Loucy (cell line): ENCODE measurements at regions not wholly inside any gene's neighbourhood (a gene's known extent, or its start where the extent isn't known, plus 50 kb on each side); places are given as distances from the start of the nearest gene placed in this dataset.

Experiments used
- H2AFZ ChIP-seq: fragments of 200-600 bp; sonication (generic); 2 replicates; pipeline ENCODE4 v1.6.0; 2016; ENCODE audit warnings: antibody characterized with exemption, mild to moderate bottlenecking, low read length, moderate library complexity
- H3F3A ChIP-seq: fragments of 200-600 bp; 2 replicates; pipeline ENCODE4 v1.6.0; 2016; ENCODE audit warnings: antibody characterized with exemption, low read depth, mild to moderate bottlenecking
- H3K27me3 ChIP-seq: fragments of 200-600 bp; sonication (generic); 2 replicates; pipeline ENCODE4 v1.6.1; 2014; ENCODE audit warnings: low read length, mild to moderate bottlenecking; ENCODE audit not compliant: insufficient read depth, poor library complexity, severe bottlenecking
- H3K36me3 ChIP-seq: fragments of 200-600 bp; sonication (generic); 2 replicates; pipeline ENCODE4 v1.6.1; 2016; ENCODE audit warnings: low read length; ENCODE audit not compliant: insufficient read depth
- H3K4me1 ChIP-seq: fragments of 200-600 bp; sonication (generic); 2 replicates; pipeline ENCODE4 v1.5.1; 2014; ENCODE audit warnings: low read length, mild to moderate bottlenecking; ENCODE audit not compliant: insufficient read depth, poor library complexity, severe bottlenecking
- H3K4me2 ChIP-seq: fragments of 200-600 bp; sonication (generic); 2 replicates; pipeline ENCODE4 v1.6.0; 2014; ENCODE audit warnings: antibody characterized with exemption, low read length, low read depth, mild to moderate bottlenecking; ENCODE audit not compliant: poor library complexity, severe bottlenecking
- H3K4me3 ChIP-seq: fragments of 200-600 bp; sonication (generic); 2 replicates; pipeline ENCODE4 v1.5.1; 2014; ENCODE audit warnings: low read length, mild to moderate bottlenecking, mixed read lengths; ENCODE audit not compliant: poor library complexity, severe bottlenecking
- H3K79me2 ChIP-seq: fragments of 200-600 bp; sonication (generic); 2 replicates; pipeline ENCODE4 v1.6.1; 2014; ENCODE audit warnings: low read length; ENCODE audit not compliant: insufficient read depth
- H3K9ac ChIP-seq: fragments of 200-600 bp; sonication (generic); 2 replicates; pipeline ENCODE4 v1.6.0; 2014; ENCODE audit warnings: mild to moderate bottlenecking, low read depth, low read length, moderate library complexity; ENCODE audit not compliant: poor library complexity, severe bottlenecking
- H3K9me2 ChIP-seq: fragments of 200-600 bp; sonication (generic); replicated peaks from 2 replicates; pipeline ENCODE4 v1.6.1; 2016; ENCODE audit warnings: low read depth, low read length, mixed read lengths
- H3K9me3 ChIP-seq: fragments of 200-600 bp; sonication (generic); 2 replicates; pipeline ENCODE4 v1.6.1; 2014; ENCODE audit warnings: mild to moderate bottlenecking, antibody characterized with exemption, low read length, low read depth; ENCODE audit not compliant: insufficient read depth
- H4K20me1 ChIP-seq: fragments of 200-600 bp; sonication (generic); 2 replicates; pipeline ENCODE4 v1.6.0; 2014; ENCODE audit warnings: antibody characterized with exemption, low read length, mild to moderate bottlenecking; ENCODE audit not compliant: insufficient read depth, poor library complexity, severe bottlenecking
- EZH2phosphoT487 ChIP-seq: fragments of 200-600 bp; IDR thresholded peaks from 2 replicates; pipeline ENCODE4 v1.6.1; 2018; ENCODE audit warnings: antibody characterized with exemption, mild to moderate bottlenecking, moderate library complexity, borderline replicate concordance
- TF ChIP-seq, protein P1 (sequence below): fragments of 200-600 bp; sonication (generic); conservative IDR thresholded peaks from 2 replicates; pipeline ENCODE4 v1.5.1; 2014; ENCODE audit warnings: mild to moderate bottlenecking, antibody characterized with exemption, low read length

DNA sequence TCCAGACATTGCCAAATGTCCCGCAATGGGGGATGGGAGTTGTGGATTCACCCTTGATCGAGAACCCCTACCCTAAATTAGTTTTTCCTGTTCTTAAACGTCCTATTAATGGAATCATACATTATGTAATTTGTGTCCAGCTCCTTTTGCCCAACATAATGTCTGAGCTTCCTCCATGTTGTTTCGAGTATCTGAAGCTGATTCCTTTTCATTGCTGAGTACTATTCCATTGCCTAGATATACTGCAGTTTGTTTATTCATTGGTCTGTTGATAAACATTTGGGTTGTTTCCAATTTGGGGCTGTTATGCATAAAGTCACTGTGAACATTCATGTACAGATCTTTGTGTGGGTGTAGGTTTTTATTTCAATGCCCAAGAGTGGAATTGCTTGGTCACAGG, 251.3 kb downstream of the BCOR start:
- H3K79me2 ChIP-seq = no peaks in the 10 kb centered on the region
- H3K4me2 ChIP-seq = no peak overlapping the region
- no peaks in the 10 kb centered on the region for H4K20me1 ChIP-seq
- no peak for TF ChIP-seq EZH2phosphoT487
- TF ChIP-seq, protein P1, sequence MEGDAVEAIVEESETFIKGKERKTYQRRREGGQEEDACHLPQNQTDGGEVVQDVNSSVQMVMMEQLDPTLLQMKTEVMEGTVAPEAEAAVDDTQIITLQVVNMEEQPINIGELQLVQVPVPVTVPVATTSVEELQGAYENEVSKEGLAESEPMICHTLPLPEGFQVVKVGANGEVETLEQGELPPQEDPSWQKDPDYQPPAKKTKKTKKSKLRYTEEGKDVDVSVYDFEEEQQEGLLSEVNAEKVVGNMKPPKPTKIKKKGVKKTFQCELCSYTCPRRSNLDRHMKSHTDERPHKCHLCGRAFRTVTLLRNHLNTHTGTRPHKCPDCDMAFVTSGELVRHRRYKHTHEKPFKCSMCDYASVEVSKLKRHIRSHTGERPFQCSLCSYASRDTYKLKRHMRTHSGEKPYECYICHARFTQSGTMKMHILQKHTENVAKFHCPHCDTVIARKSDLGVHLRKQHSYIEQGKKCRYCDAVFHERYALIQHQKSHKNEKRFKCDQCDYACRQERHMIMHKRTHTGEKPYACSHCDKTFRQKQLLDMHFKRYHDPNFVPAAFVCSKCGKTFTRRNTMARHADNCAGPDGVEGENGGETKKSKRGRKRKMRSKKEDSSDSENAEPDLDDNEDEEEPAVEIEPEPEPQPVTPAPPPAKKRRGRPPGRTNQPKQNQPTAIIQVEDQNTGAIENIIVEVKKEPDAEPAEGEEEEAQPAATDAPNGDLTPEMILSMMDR = no peak
- H3K4me3 ChIP-seq = no peak overlapping the region
- H3K4me1 ChIP-seq = peaks cover 16% of the 10 kb centered on the region
- no peaks in the 10 kb centered on the region for H3F3A ChIP-seq
- H3K27me3 ChIP-seq = no peaks in the 10 kb centered on the region
- H3K9me3 ChIP-seq = no peaks in the 10 kb centered on the region
- H3K9ac ChIP-seq = no peak overlapping the region
- no peak overlapping the region for H2AFZ ChIP-seq
- no peaks in the 10 kb centered on the region for H3K36me3 ChIP-seq
- H3K9me2 ChIP-seq = no peaks in the 10 kb centered on the region

GRCh38 chrX:39848243-39848642, 249.5 kb downstream of the BCOR start:
- H4K20me1 ChIP-seq = no peaks in the 10 kb centered on the region
- H3F3A ChIP-seq = no peaks in the 10 kb centered on the region
- no peaks in the 10 kb centered on the region for H3K27me3 ChIP-seq
- H3K4me1 ChIP-seq = peaks cover 34% of the 10 kb centered on the region
- H3K9ac ChIP-seq = no peak overlapping the region
- H3K79me2 ChIP-seq = peaks cover 15% of the 10 kb centered on the region
- H3K4me2 ChIP-seq = no peak overlapping the region
- no peak overlapping the region for H2AFZ ChIP-seq
- H3K36me3 ChIP-seq = no peaks in the 10 kb centered on the region
- no peak overlapping the region for H3K4me3 ChIP-seq
- no peaks in the 10 kb centered on the region for H3K9me2 ChIP-seq
- no peaks in the 10 kb centered on the region for H3K9me3 ChIP-seq
- no peak for TF ChIP-seq EZH2phosphoT487

DNA sequence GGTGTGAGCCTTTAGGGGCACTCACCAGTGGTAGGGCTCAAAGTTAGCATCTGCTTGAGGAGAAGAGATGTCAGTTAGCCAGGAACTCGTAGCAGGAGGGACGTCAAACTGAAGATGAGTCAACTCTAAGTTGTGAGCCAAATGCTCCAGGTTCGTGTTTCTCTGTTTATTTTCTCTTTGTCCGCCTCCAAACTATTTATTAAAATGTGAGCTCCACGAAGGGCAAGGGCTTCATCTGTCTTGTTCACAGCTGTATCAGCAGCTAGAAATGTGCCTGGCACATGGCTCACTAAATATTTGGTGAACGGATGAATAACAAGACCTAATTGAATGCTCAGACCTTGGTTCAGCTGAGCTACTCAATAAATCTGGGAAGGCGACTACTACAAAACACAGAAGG, 248.9 kb downstream of the BCOR start:
- Histone ChIP-seq H3K4me2 (no peak overlapping the region), H3K79me2 (peaks cover 22% of the 10 kb centered on the region), H3K9me2 (no peaks in the 10 kb centered on the region), H4K20me1 (no peaks in the 10 kb centered on the region), H2AFZ (no peak overlapping the region), H3K4me3 (no peak overlapping the region), H3K27me3 (no peaks in the 10 kb centered on the region), H3K4me1 (peaks cover 41% of the 10 kb centered on the region), H3K9me3 (no peaks in the 10 kb centered on the region), H3F3A (no peaks in the 10 kb centered on the region), H3K9ac (no peak overlapping the region), H3K36me3 (no peaks in the 10 kb centered on the region)
- TF ChIP-seq EZH2phosphoT487 = no peak
- TF ChIP-seq, protein P1 = no peak

- Histone ChIP-seq H3K79me2 (peaks cover 30% of the 10 kb centered on the region), H3K27me3 (no peaks in the 10 kb centered on the region), H3K4me2 (peak overlapping the region; percentile 92), H3K4me3 (peak overlapping the region; percentile 60), H3K4me1 (peaks cover 49% of the 10 kb centered on the region), H3K9me3 (no peaks in the 10 kb centered on the region), H3K9me2 (no peaks in the 10 kb centered on the region), H3K9ac (peak overlapping the region; percentile 66), H3K36me3 (no peaks in the 10 kb centered on the region), H3F3A (peaks cover 5% of the 10 kb centered on the region; the same call in 1 of the 2 replicates), H4K20me1 (no peaks in the 10 kb centered on the region), H2AFZ (no peak overlapping the region)
- TF ChIP-seq, protein P1 = no peak
- TF ChIP-seq EZH2phosphoT487 = no peak
These were observed 247.5 kb downstream of the BCOR start for GRCh38 chrX:39850209-39850608.
